ENCODE measurements at regions not wholly inside any gene's neighbourhood (a gene's known extent, or its start where the extent isn't known, plus 50 kb on each side); places are given as distances from the start of the nearest gene placed in this dataset.

- H3K4me2 ChIP-seq, result no peak overlapping the region
- WGBS (ENCODE audit: missing lambda C conversion rate), result 1% methylated on average over 7 of the region's 7 CpGs
- H3K4me1 ChIP-seq, result no peaks in the 10 kb centered on the region
- H3K4me3 ChIP-seq, result no peak overlapping the region
- DNase-seq (ENCODE audit: low read depth in 1 of 2, low spot score in 1 of 2) (peak in 1 of 2 experiments; percentile 4), FAIRE-seq (no peak), ATAC-seq (0 out of 6 replicates have a peak, but pooled peaks of 1 of the 2 experiments have one; percentile 30)
- no peak overlapping the region for H3K27ac ChIP-seq
- H3K9me3 ChIP-seq, result no peaks in the 10 kb centered on the region
- ChIA-PET POLR2A (no interaction called here), CTCF (no interaction called here)
- TF ChIP-seq POLR2A (IDR thresholded peaks at IDR 0.05; ENCODE audit: low read length) (no peak), SMC3 (IDR thresholded peaks at IDR 0.05) (no peak), BHLHE40 (IDR thresholded peaks at IDR 0.05; ENCODE audit: low read depth, low read length) (no peak), ESRRA (IDR thresholded peaks at IDR 0.05; ENCODE audit: borderline replicate concordance, low read length) (no peak), ZC3H11A (IDR thresholded peaks at IDR 0.05) (no peak), USF2 (IDR thresholded peaks at IDR 0.05) (no peak), TFCP2L1 (CRISPR knock-in tag; IDR thresholded peaks at IDR 0.05) (no peak), EHMT2 (IDR thresholded peaks at IDR 0.05; ENCODE audit: low read depth) (no peak), POLR2AphosphoS2 (conservative IDR thresholded peaks at IDR 0.05; ENCODE audit: low read length) (no peak), NR3C1 (IDR thresholded peaks at IDR 0.05) (no peak), REST (IDR thresholded peaks at IDR 0.05) (no peak), PHF8 (IDR thresholded peaks at IDR 0.05; ENCODE audit: borderline replicate concordance, low read depth) (no peak), EHF (CRISPR knock-in tag; IDR thresholded peaks at IDR 0.05) (no peak), HMGXB4 (CRISPR knock-in tag; IDR thresholded peaks at IDR 0.05; ENCODE audit: borderline replicate concordance) (no peak), FOXS1 (CRISPR knock-in tag; IDR thresholded peaks at IDR 0.05) (no peak), MAX (IDR thresholded peaks at IDR 0.05) (no peak), HES2 (IDR thresholded peaks at IDR 0.05) (no peak), CEBPB (IDR thresholded peaks at IDR 0.05) (no peak), HDAC2 (IDR thresholded peaks at IDR 0.05) (no peak)
These were observed 114.4 kb upstream of the MAP3K7 start for GRCh38 chr6:90701146-90701781.

DNA sequence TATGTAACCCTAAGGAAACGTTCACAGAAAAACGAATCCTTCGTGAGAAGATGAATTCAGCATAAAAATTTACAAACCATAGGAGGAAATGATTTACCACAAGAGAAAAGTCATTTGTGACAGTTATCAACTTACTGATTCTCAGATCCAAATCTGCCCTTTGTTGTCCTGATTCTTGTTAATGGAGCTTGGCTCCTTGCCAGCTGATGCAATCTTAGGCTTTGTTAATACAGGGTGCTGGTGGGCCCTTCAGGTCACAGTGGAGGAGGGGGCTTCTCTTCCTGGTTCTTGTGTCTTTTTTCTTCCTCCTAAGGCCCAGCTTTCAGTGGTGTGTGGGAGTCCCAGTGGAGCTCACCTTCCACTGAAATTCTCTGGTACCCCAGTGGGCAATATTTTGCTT is 108.4 kb upstream of the MAP3K7 start:
- Histone ChIP-seq H3K4me3 (no peak overlapping the region), H3K4me1 (no peaks in the 10 kb centered on the region), H3K27ac (no peak overlapping the region), H3K9me3 (no peaks in the 10 kb centered on the region), H3K4me2 (no peak overlapping the region)
- CTCF ChIA-PET, result no interaction called here
- POLR2A ChIA-PET, result no interaction called here
- DNase-seq (ENCODE audit: low read depth in 1 of 2, low spot score in 1 of 2) (no peak), FAIRE-seq (no peak), ATAC-seq (no peak)
- TF ChIP-seq MYC (IDR thresholded peaks at IDR 0.05; ENCODE audit: borderline replicate concordance, low read length), result no peak
- no peak for TF ChIP-seq POLR2A (IDR thresholded peaks at IDR 0.05; ENCODE audit: low read length)
- 4% methylated on average over 3 of the region's 3 CpGs for WGBS (ENCODE audit: missing lambda C conversion rate)
